Astrocyte (in vitro differentiated cells and primary cell): ENCODE measurements at regions not wholly inside any gene's neighbourhood (a gene's known extent, or its start where the extent isn't known, plus 50 kb on each side); places are given as distances from the start of the nearest gene placed in this dataset.

Experiments
- DNase-seq: peaks from one replicate; pipeline ENCODE4 v3.0.0-alpha.2; 2010; ENCODE audit warnings: low read depth
- FAIRE-seq: peaks from 2 replicates; lab custom pipeline; 2011; peaks lifted over from hg19 to GRCh38; lab: Jason Lieb, UNC
- H2AFZ ChIP-seq: 2 replicates; pipeline ENCODE4 v1.6.0; 2012; ENCODE audit warnings: low read depth, low read length, inconsistent platforms
- H3K27ac ChIP-seq: 2 replicates; pipeline ENCODE4 v1.5.1; 2011; ENCODE audit warnings: low read depth, low read length, inconsistent platforms
- H3K27me3 ChIP-seq: 2 replicates; pipeline ENCODE4 v1.6.0; 2011; ENCODE audit warnings: low read length, inconsistent platforms; ENCODE audit not compliant: insufficient read depth
- H3K36me3 ChIP-seq: 2 replicates; pipeline ENCODE4 v1.5.1; 2011; ENCODE audit warnings: low read length, inconsistent platforms; ENCODE audit not compliant: insufficient read depth
- H3K4me1 ChIP-seq: 2 replicates; pipeline ENCODE4 v1.5.1; 2011; ENCODE audit warnings: low read length, inconsistent platforms; ENCODE audit not compliant: insufficient read depth
- H3K4me2 ChIP-seq: 2 replicates; pipeline ENCODE4 v1.6.0; 2012; ENCODE audit warnings: low read length, inconsistent platforms
- H3K4me3 ChIP-seq: 2 replicates; pipeline ENCODE4 v1.5.1; 2011; ENCODE audit warnings: low read depth, mild to moderate bottlenecking, low read length, inconsistent platforms; ENCODE audit not compliant: insufficient read depth
- H3K79me2 ChIP-seq: 2 replicates; pipeline ENCODE4 v1.6.0; 2012; ENCODE audit warnings: mild to moderate bottlenecking, low read length, inconsistent platforms; ENCODE audit not compliant: insufficient read depth
- H3K9ac ChIP-seq: 2 replicates; pipeline ENCODE4 v1.6.0; 2012; ENCODE audit warnings: mild to moderate bottlenecking, low read length, inconsistent platforms
- H3K9me3 ChIP-seq: 2 replicates; pipeline ENCODE4 v1.5.1; 2012; ENCODE audit warnings: low read depth, mild to moderate bottlenecking, low read length, inconsistent platforms; ENCODE audit not compliant: insufficient read depth
- H4K20me1 ChIP-seq: 2 replicates; pipeline ENCODE4 v1.6.0; 2012; ENCODE audit warnings: low read length, inconsistent platforms; ENCODE audit not compliant: insufficient read depth
- H3K27ac Mint-ChIP-seq: one replicate; pipeline ENCODE4 v1.8.0; 2021; ENCODE audit warnings: mild to moderate bottlenecking, mixed read lengths; ENCODE audit not compliant: unreplicated experiment
- H3K27me3 Mint-ChIP-seq: one replicate; pipeline ENCODE4 v1.8.0; 2021; ENCODE audit warnings: low read depth, mixed read lengths; ENCODE audit not compliant: unreplicated experiment
- H3K36me3 Mint-ChIP-seq: one replicate; pipeline ENCODE4 v1.8.0; 2021; ENCODE audit warnings: low read depth, mixed read lengths; ENCODE audit not compliant: unreplicated experiment
- H3K4me1 Mint-ChIP-seq: one replicate; pipeline ENCODE4 v1.8.0; 2021; ENCODE audit warnings: low read depth, mixed read lengths; ENCODE audit not compliant: unreplicated experiment
- H3K4me3 Mint-ChIP-seq: one replicate; pipeline ENCODE4 v1.8.0; 2021; ENCODE audit warnings: mild to moderate bottlenecking, moderate library complexity, mixed read lengths; ENCODE audit not compliant: unreplicated experiment
- H3K9me3 Mint-ChIP-seq: one replicate; pipeline ENCODE4 v1.8.0; 2021; ENCODE audit warnings: mild to moderate bottlenecking, mixed read lengths; ENCODE audit not compliant: unreplicated experiment
- CTCF ChIP-seq: IDR thresholded peaks from 2 replicates; pipeline ENCODE4 v1.5.1; 2011; ENCODE audit warnings: low read depth, mild to moderate bottlenecking, inconsistent platforms, low read length, moderate library complexity; ENCODE audit not compliant: insufficient read depth
- EZH2 ChIP-seq: IDR thresholded peaks from 2 replicates; pipeline ENCODE4 v1.6.1; 2012; ENCODE audit warnings: mild to moderate bottlenecking, low read length, inconsistent platforms; ENCODE audit not compliant: insufficient read depth

- FAIRE-seq (no peak), DNase-seq (no peak)
- no peak overlapping the region for H3K27ac ChIP-seq
- H3K9ac ChIP-seq: no peak overlapping the region
- H3K79me2 ChIP-seq: no peaks in the 10 kb centered on the region
- H3K4me3 Mint-ChIP-seq: no peak overlapping the region
- H3K9me3 Mint-ChIP-seq: no peaks in the 10 kb centered on the region
- H3K27me3 ChIP-seq: peaks cover 4% of the 10 kb centered on the region
- no peak overlapping the region for H3K4me2 ChIP-seq
- no peaks in the 10 kb centered on the region for H3K4me1 ChIP-seq
- H3K27ac Mint-ChIP-seq: no peak overlapping the region
- H4K20me1 ChIP-seq: no peaks in the 10 kb centered on the region
- H3K4me3 ChIP-seq: no peak overlapping the region
- H2AFZ ChIP-seq: no peak overlapping the region
- no peaks in the 10 kb centered on the region for H3K36me3 ChIP-seq
- TF ChIP-seq EZH2: no peak
- no peak for TF ChIP-seq CTCF
- peaks cover 11% of the 10 kb centered on the region for H3K27me3 Mint-ChIP-seq
- peaks cover 10% of the 10 kb centered on the region for H3K4me1 Mint-ChIP-seq
- H3K9me3 ChIP-seq: no peaks in the 10 kb centered on the region
- no peaks in the 10 kb centered on the region for H3K36me3 Mint-ChIP-seq
These were observed 154.7 kb upstream of the STX18 start for GRCh38 chr4:4696530-4696929.

GRCh38 chr4:4695497-4695896 lies 153.6 kb upstream of the STX18 start:
- Histone ChIP-seq H3K4me2 (no peak overlapping the region), H3K4me3 (no peak overlapping the region), H2AFZ (no peak overlapping the region), H4K20me1 (no peaks in the 10 kb centered on the region), H3K27ac (no peak overlapping the region), H3K9ac (no peak overlapping the region), H3K27me3 (peaks cover 4% of the 10 kb centered on the region), H3K4me1 (no peaks in the 10 kb centered on the region), H3K36me3 (no peaks in the 10 kb centered on the region), H3K79me2 (no peaks in the 10 kb centered on the region), H3K9me3 (no peaks in the 10 kb centered on the region)
- H3K4me3 Mint-ChIP-seq: no peak overlapping the region
- peaks cover 10% of the 10 kb centered on the region for H3K4me1 Mint-ChIP-seq
- no peaks in the 10 kb centered on the region for H3K36me3 Mint-ChIP-seq
- H3K9me3 Mint-ChIP-seq: no peaks in the 10 kb centered on the region
- no peak for DNase-seq
- H3K27me3 Mint-ChIP-seq: peaks cover 11% of the 10 kb centered on the region
- FAIRE-seq: no peak
- no peak for TF ChIP-seq EZH2
- no peak for TF ChIP-seq CTCF
- no peak overlapping the region for H3K27ac Mint-ChIP-seq

GRCh38 chr4:4694827-4695226 lies 153.0 kb upstream of the STX18 start:
- Histone ChIP-seq H3K27ac (no peak overlapping the region), H3K4me3 (no peak overlapping the region), H4K20me1 (no peaks in the 10 kb centered on the region), H3K27me3 (peaks cover 4% of the 10 kb centered on the region), H2AFZ (no peak overlapping the region), H3K36me3 (no peaks in the 10 kb centered on the region), H3K9me3 (no peaks in the 10 kb centered on the region), H3K79me2 (no peaks in the 10 kb centered on the region), H3K9ac (no peak overlapping the region), H3K4me2 (no peak overlapping the region), H3K4me1 (no peaks in the 10 kb centered on the region)
- Mint-ChIP-seq H3K4me1 (peaks cover 10% of the 10 kb centered on the region), H3K4me3 (no peak overlapping the region), H3K27me3 (peaks cover 9% of the 10 kb centered on the region), H3K9me3 (no peaks in the 10 kb centered on the region), H3K36me3 (no peaks in the 10 kb centered on the region), H3K27ac (no peak overlapping the region)
- TF ChIP-seq CTCF (no peak), EZH2 (no peak)
- no peak for FAIRE-seq
- no peak for DNase-seq
